ENCODE measurements at regions not wholly inside any gene's neighbourhood (a gene's known extent, or its start where the extent isn't known, plus 50 kb on each side); places are given as distances from the start of the nearest gene placed in this dataset.

GRCh38 chr4:82172186-82172585 lies 201.6 kb downstream of the HNRNPD start:
- TF ChIP-seq POLR2A (IDR thresholded peaks at IDR 0.05): no peak
- TF ChIP-seq CTCF (IDR thresholded peaks at IDR 0.05): no peak
